Sigmoid colon (tissue), 6 donors: ENCODE measurements at regions not wholly inside any gene's neighbourhood (a gene's known extent, or its start where the extent isn't known, plus 50 kb on each side); places are given as distances from the start of the nearest gene placed in this dataset.

Experiments
- DNase-seq: peaks from one replicate; pipeline ENCODE4 v3.0.0-alpha.2; 2019
- H3K27ac ChIP-seq, 4 donors: fragments of 200-600 bp; sonication (generic); one replicate each; pipeline ENCODE4 v1.5.1; 2016 to 2019; ENCODE audit warnings: mild to moderate bottlenecking in 1 of 4
- H3K27me3 ChIP-seq, 3 donors: fragments of 200-600 bp; sonication (generic); one replicate each; pipeline ENCODE4 v1.5.1; 2019; ENCODE audit warnings: mild to moderate bottlenecking in 1 of 3
- H3K36me3 ChIP-seq, 4 donors: fragments of 200-600 bp; sonication (generic); one replicate each; pipeline ENCODE4 v1.5.1; 2016 to 2019
- H3K4me1 ChIP-seq, 4 donors: fragments of 200-600 bp; sonication (generic); one replicate each; pipeline ENCODE4 v1.5.1; 2017 to 2019
- H3K4me3 ChIP-seq, 4 donors: fragments of 200-600 bp; sonication (generic); one replicate each; pipeline ENCODE4 v1.5.1; 2017 to 2019; ENCODE audit warnings: mild to moderate bottlenecking in 2 of 4, moderate library complexity in 1 of 4
- H3K9me3 ChIP-seq, 4 donors: fragments of 200-600 bp in 3 of 4; sonication (generic) in 3 of 4; one replicate each; pipeline versions ENCODE4 v1.5.1 to v1.6.1; 2013 to 2019
- CTCF ChIP-seq, 4 experiments: fragments of 450-650 bp in 3 of 4; fragments of 200-600 bp in 1 of 4; IDR thresholded peaks; one replicate each; pipeline ENCODE4 v1.5.1; 2016 to 2019; ENCODE audit warnings: antibody characterized with exemption in 4 of 4, mild to moderate bottlenecking in 3 of 4, moderate library complexity in 2 of 4
- EP300 ChIP-seq, 4 donors: sonication (generic); formaldehyde crosslinking; IDR thresholded peaks; one replicate each; pipeline ENCODE4 v1.6.1; 2017; ENCODE audit warnings: antibody characterized with exemption in 4 of 4
- POLR2A ChIP-seq, 2 donors: fragments of 450-650 bp; IDR thresholded peaks; one replicate each; pipeline ENCODE4 v1.6.1; 2016; ENCODE audit warnings: antibody characterized with exemption in 2 of 2, mild to moderate bottlenecking in 2 of 2, moderate library complexity in 2 of 2
- POLR2AphosphoS5 ChIP-seq, 4 donors: sonication (generic); formaldehyde crosslinking; IDR thresholded peaks; one replicate each; pipeline ENCODE4 v1.6.1; 2017; ENCODE audit warnings: antibody characterized with exemption in 4 of 4
- whole genome bisulfite sequencing, 2 donors: extraction: QIAGEN DNeasy Blood & Tissue Kit; methylation state at CpG; one replicate each; pipeline ENCODE4 v1.1.7; 2013; 5-methylcytosine and 5-hydroxymethylcytosine counted together
- intact Hi-C: fragments of 100-400 bp; cut with DNase I; formaldehyde crosslinking; loops from one replicate; pipeline ENCODE4 v1.15.1; 2023
- donor health status: healthy with polysubstance abuse.
- donor health status: healthy.

GRCh38 chr13:34675626-34676025, 266.4 kb upstream of the NBEA start:
- no peak overlapping the region for H3K4me3 ChIP-seq
- WGBS, 2 donors: 78 to 82% methylated on average over 2 of the region's 2 CpGs
- H3K36me3 ChIP-seq: no peaks in the 10 kb centered on the region
- no peak overlapping the region for H3K27ac ChIP-seq
- H3K27me3 ChIP-seq: no peaks in the 10 kb centered on the region
- H3K4me1 ChIP-seq: no peaks in the 10 kb centered on the region
- H3K9me3 ChIP-seq: no peaks in the 10 kb centered on the region
- TF ChIP-seq POLR2A (IDR thresholded peaks at IDR 0.05) (no peak), EP300 (IDR thresholded peaks at IDR 0.05) (no peak), POLR2AphosphoS5 (IDR thresholded peaks at IDR 0.05) (no peak), CTCF (IDR thresholded peaks at IDR 0.05) (no peak)
- no peak for DNase-seq
- intact Hi-C loops: no loop called here

GRCh38 chr13:34678154-34678553, 263.9 kb upstream of the NBEA start:
- no peaks in the 10 kb centered on the region for H3K27me3 ChIP-seq
- TF ChIP-seq POLR2A (IDR thresholded peaks at IDR 0.05): no peak
- TF ChIP-seq POLR2AphosphoS5 (IDR thresholded peaks at IDR 0.05): no peak
- TF ChIP-seq CTCF (IDR thresholded peaks at IDR 0.05): no peak
- no peak for TF ChIP-seq EP300 (IDR thresholded peaks at IDR 0.05)
- DNase-seq: no peak
- H3K4me3 ChIP-seq: no peak overlapping the region
- WGBS, 2 donors: 84 to 86% methylated on average over 2 of the region's 2 CpGs
- H3K4me1 ChIP-seq: no peaks in the 10 kb centered on the region
- H3K9me3 ChIP-seq: no peaks in the 10 kb centered on the region
- intact Hi-C loops: no loop called here
- H3K36me3 ChIP-seq: no peaks in the 10 kb centered on the region
- H3K27ac ChIP-seq: no peak overlapping the region

GRCh38 chr13:34681405-34681955, 260.6 kb upstream of the NBEA start:
- no peaks in the 10 kb centered on the region for H3K27me3 ChIP-seq
- intact Hi-C loops: no loop called here
- no peak overlapping the region for H3K4me3 ChIP-seq
- 64 to 75% methylated on average over 4 of the region's 4 CpGs for WGBS, 2 donors
- no peak for DNase-seq
- H3K27ac ChIP-seq: no peak overlapping the region
- no peaks in the 10 kb centered on the region for H3K36me3 ChIP-seq
- TF ChIP-seq EP300 (IDR thresholded peaks at IDR 0.05): no peak
- no peak for TF ChIP-seq POLR2A (IDR thresholded peaks at IDR 0.05)
- TF ChIP-seq CTCF (IDR thresholded peaks at IDR 0.05): no peak
- no peak for TF ChIP-seq POLR2AphosphoS5 (IDR thresholded peaks at IDR 0.05)
- no peaks in the 10 kb centered on the region for H3K9me3 ChIP-seq
- no peaks in the 10 kb centered on the region for H3K4me1 ChIP-seq

GRCh38 chr13:34695063-34695462, 247.0 kb upstream of the NBEA start:
- DNase-seq: no peak
- Histone ChIP-seq H3K4me3 (no peak overlapping the region), H3K27ac (no peak overlapping the region), H3K9me3 (no peaks in the 10 kb centered on the region), H3K36me3 (no peaks in the 10 kb centered on the region), H3K4me1 (no peaks in the 10 kb centered on the region), H3K27me3 (no peaks in the 10 kb centered on the region)
- 87 to 88% methylated on average over 2 of the region's 2 CpGs for WGBS, 2 donors
- TF ChIP-seq POLR2A (IDR thresholded peaks at IDR 0.05) (no peak), CTCF (IDR thresholded peaks at IDR 0.05) (no peak), EP300 (IDR thresholded peaks at IDR 0.05) (no peak), POLR2AphosphoS5 (IDR thresholded peaks at IDR 0.05) (no peak)
- intact Hi-C loops: no loop called here

GRCh38 chr13:34696296-34696695, 245.8 kb upstream of the NBEA start:
- 90 to 91% methylated on average over 5 of the region's 5 CpGs for WGBS, 2 donors

More at GRCh38 chr13:34696296-34696695, 245.8 kb upstream of the NBEA start:
- DNase-seq: no peak
- Histone ChIP-seq H3K9me3 (no peaks in the 10 kb centered on the region), H3K27me3 (no peaks in the 10 kb centered on the region), H3K27ac (no peak overlapping the region), H3K4me3 (no peak overlapping the region), H3K36me3 (no peaks in the 10 kb centered on the region), H3K4me1 (no peaks in the 10 kb centered on the region)
- intact Hi-C loops: no loop called here
- TF ChIP-seq POLR2A (IDR thresholded peaks at IDR 0.05) (no peak), EP300 (IDR thresholded peaks at IDR 0.05) (no peak)
